Thyroid gland (tissue), 4 donors: ENCODE measurements at regions not wholly inside any gene's neighbourhood (a gene's known extent, or its start where the extent isn't known, plus 50 kb on each side); places are given as distances from the start of the nearest gene placed in this dataset.

Experiments
- CTCF ChIP-seq, 6 experiments: fragments of 200-600 bp in 3 of 6; fragments of 450-650 bp in 3 of 6; sonication (generic) in 3 of 6; IDR thresholded peaks; one replicate each; pipeline ENCODE4 v1.5.1; 2016 to 2019; ENCODE audit warnings: antibody characterized with exemption in 6 of 6, mild to moderate bottlenecking in 2 of 6, inconsistent platforms in 1 of 6, moderate library complexity in 1 of 6
- POLR2A ChIP-seq, 2 donors: fragments of 450-650 bp; IDR thresholded peaks; one replicate each; pipeline ENCODE4 v1.6.1; 2017; ENCODE audit warnings: antibody characterized with exemption in 2 of 2, mild to moderate bottlenecking in 2 of 2, moderate library complexity in 1 of 2

GRCh38 chr4:186936496-186937375 is 213.1 kb upstream of the FAT1 start:
- TF ChIP-seq CTCF (IDR thresholded peaks at IDR 0.05) (no peak), POLR2A (IDR thresholded peaks at IDR 0.05) (no peak)
